Loucy (cell line): ENCODE measurements at regions not wholly inside any gene's neighbourhood (a gene's known extent, or its start where the extent isn't known, plus 50 kb on each side); places are given as distances from the start of the nearest gene placed in this dataset.

Experiments
- EZH2phosphoT487 ChIP-seq: fragments of 200-600 bp; IDR thresholded peaks from 2 replicates; pipeline ENCODE4 v1.6.1; 2018; ENCODE audit warnings: antibody characterized with exemption, mild to moderate bottlenecking, moderate library complexity, borderline replicate concordance
- TF ChIP-seq, protein P1 (sequence below): fragments of 200-600 bp; sonication (generic); conservative IDR thresholded peaks from 2 replicates; pipeline ENCODE4 v1.5.1; 2014; ENCODE audit warnings: mild to moderate bottlenecking, antibody characterized with exemption, low read length

DNA sequence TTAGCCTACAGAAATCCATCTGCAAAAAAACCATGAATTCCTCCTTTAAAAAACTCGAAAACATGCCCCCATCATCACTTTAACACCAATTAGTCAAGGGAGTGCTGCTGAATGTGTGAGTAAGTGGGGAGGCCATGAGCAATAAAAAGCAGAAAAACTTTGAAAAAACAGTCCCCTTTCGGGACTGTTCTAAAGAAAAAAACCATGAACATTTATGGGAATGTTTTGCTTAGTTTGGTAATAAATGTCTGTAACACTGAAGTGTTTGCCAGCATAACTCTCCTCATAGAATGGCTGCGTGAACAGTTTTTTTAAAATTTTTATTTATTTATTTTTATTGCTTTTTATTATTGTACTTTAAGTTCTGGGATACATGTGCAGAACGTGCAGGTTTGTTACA lies 99.4 kb upstream of the TARS1 start:
- TF ChIP-seq, protein P1, sequence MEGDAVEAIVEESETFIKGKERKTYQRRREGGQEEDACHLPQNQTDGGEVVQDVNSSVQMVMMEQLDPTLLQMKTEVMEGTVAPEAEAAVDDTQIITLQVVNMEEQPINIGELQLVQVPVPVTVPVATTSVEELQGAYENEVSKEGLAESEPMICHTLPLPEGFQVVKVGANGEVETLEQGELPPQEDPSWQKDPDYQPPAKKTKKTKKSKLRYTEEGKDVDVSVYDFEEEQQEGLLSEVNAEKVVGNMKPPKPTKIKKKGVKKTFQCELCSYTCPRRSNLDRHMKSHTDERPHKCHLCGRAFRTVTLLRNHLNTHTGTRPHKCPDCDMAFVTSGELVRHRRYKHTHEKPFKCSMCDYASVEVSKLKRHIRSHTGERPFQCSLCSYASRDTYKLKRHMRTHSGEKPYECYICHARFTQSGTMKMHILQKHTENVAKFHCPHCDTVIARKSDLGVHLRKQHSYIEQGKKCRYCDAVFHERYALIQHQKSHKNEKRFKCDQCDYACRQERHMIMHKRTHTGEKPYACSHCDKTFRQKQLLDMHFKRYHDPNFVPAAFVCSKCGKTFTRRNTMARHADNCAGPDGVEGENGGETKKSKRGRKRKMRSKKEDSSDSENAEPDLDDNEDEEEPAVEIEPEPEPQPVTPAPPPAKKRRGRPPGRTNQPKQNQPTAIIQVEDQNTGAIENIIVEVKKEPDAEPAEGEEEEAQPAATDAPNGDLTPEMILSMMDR, result no peak
- TF ChIP-seq EZH2phosphoT487, result no peak
